Fibroblast of pulmonary artery (primary cell): ENCODE measurements at regions not wholly inside any gene's neighbourhood (a gene's known extent, or its start where the extent isn't known, plus 50 kb on each side); places are given as distances from the start of the nearest gene placed in this dataset.

Experiments
- DNase-seq: peaks from one replicate; pipeline ENCODE4 v3.0.0-alpha.2; 2010; ENCODE audit warnings: low read depth
- H3K4me3 ChIP-seq: replicated peaks from 2 replicates; pipeline ENCODE4 v1.5.1; 2011; ENCODE audit warnings: low read depth, mild to moderate bottlenecking, control low read depth, low read length, moderate library complexity
- TF ChIP-seq, protein P1 (sequence below): IDR thresholded peaks from 2 replicates; pipeline ENCODE4 v1.5.1; 2011; ENCODE audit warnings: mild to moderate bottlenecking, control low read depth, low read length, inconsistent platforms; ENCODE audit errors: missing control alignments

DNA sequence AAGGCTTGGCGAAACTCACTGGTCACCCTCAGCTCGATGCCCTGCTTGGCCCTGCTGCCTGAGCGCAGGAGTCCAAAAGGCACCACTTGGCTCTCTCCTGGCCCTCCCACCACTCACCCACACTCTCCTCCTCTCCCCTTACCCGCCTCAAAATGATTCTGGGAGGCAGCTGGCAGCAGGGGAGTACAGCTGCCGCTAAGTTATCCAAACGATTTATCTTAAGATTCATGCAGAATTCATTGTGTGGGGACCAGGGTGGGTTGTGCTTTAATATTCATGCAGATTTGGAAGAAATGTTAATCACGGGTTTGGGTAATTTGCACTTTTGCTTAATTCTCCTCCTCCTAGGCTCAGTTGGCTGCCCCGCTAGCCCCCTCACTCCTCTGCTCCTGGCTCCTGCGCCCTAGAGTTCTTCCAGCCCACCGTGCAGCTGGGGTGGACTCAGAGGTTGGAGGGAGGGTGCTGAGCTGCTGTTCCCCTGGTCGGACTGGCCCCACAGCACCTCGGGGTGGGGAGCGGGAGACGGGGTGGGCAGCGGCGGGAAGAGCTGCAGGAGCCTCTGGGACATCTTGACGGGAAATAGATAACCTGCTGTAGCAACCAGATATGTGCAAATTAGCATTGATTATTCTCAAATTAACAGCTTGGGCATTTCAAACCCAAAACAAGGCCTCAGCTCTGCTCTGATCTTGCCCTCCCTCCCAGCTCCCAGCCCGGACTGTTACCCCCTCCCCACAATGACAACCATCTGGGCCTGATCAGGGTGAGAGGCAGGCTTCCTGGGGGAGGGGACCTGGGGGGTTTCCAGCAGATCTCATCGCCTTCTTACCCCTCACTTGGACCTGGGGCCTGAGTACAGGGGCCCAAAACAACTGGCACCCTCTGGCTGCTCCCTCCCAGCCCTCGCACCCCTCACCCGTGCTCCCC is 122.6 kb upstream of the RPL38 start:
- H3K4me3 ChIP-seq = no peak overlapping the region
- DNase-seq = no peak
- TF ChIP-seq, protein P1, sequence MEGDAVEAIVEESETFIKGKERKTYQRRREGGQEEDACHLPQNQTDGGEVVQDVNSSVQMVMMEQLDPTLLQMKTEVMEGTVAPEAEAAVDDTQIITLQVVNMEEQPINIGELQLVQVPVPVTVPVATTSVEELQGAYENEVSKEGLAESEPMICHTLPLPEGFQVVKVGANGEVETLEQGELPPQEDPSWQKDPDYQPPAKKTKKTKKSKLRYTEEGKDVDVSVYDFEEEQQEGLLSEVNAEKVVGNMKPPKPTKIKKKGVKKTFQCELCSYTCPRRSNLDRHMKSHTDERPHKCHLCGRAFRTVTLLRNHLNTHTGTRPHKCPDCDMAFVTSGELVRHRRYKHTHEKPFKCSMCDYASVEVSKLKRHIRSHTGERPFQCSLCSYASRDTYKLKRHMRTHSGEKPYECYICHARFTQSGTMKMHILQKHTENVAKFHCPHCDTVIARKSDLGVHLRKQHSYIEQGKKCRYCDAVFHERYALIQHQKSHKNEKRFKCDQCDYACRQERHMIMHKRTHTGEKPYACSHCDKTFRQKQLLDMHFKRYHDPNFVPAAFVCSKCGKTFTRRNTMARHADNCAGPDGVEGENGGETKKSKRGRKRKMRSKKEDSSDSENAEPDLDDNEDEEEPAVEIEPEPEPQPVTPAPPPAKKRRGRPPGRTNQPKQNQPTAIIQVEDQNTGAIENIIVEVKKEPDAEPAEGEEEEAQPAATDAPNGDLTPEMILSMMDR = no peak

- TF ChIP-seq, protein P1 = no peak
- H3K4me3 ChIP-seq = no peak overlapping the region
- DNase-seq = no peak
Observed at GRCh38 chr17:74082886-74083285, 120.6 kb upstream of the RPL38 start.

GRCh38 chr17:74083321-74083720 is 120.2 kb upstream of the RPL38 start:
- TF ChIP-seq, protein P1 = no peak
- no peak overlapping the region for H3K4me3 ChIP-seq
- DNase-seq = no peak

- H3K4me3 ChIP-seq = no peak overlapping the region
- DNase-seq = no peak
- TF ChIP-seq, protein P1 = peak; percentile 12
Observed at GRCh38 chr17:74085434-74085833, 118.0 kb upstream of the RPL38 start.

GRCh38 chr17:74087002-74087585 is 116.4 kb upstream of the RPL38 start:
- TF ChIP-seq, protein P1 = no peak
- H3K4me3 ChIP-seq = no peak overlapping the region
- no peak for DNase-seq

- no peak for DNase-seq
- no peak overlapping the region for H3K4me3 ChIP-seq
- TF ChIP-seq, protein P1 = no peak
Observed at GRCh38 chr17:74088285-74088933, 115.1 kb upstream of the RPL38 start.
